Suprapubic skin (tissue), 4 donors: ENCODE measurements at regions not wholly inside any gene's neighbourhood (a gene's known extent, or its start where the extent isn't known, plus 50 kb on each side); places are given as distances from the start of the nearest gene placed in this dataset.

Experiments used
- EP300 ChIP-seq: sonication (generic); formaldehyde crosslinking; IDR thresholded peaks from one replicate; pipeline ENCODE4 v1.6.1; 2017; ENCODE audit warnings: antibody characterized with exemption
- POLR2AphosphoS5 ChIP-seq, 3 donors: sonication (generic); formaldehyde crosslinking; IDR thresholded peaks; one replicate each; pipeline ENCODE4 v1.6.1; 2017; ENCODE audit warnings: antibody characterized with exemption in 3 of 3
- TF ChIP-seq, protein P1 (sequence below), 2 donors: fragments of 200-600 bp in 1 of 2; fragments of 450-650 bp in 1 of 2; sonication (generic) in 1 of 2; IDR thresholded peaks; one replicate each; pipeline ENCODE4 v1.5.1; 2016 to 2019; ENCODE audit warnings: antibody characterized with exemption in 2 of 2, mild to moderate bottlenecking in 1 of 2, moderate library complexity in 1 of 2

DNA sequence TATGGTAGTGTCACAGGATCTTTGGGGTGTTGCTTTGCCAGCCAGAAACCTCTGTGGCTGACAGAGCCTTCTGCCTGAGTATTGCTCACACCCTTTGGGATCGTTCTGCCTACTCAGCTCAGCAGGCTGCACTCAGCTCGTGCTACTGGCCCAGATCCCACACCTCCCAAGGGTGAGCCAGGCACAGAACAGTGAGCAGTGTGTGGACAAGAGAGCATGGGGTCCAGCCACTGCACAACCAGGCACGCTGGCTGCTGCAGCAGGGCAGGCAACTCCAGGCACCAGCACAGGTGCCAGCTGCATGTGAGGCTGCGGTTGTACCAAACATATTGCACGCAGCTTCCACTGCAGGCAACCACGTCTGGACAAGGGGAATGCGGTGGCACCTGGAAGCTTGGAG, 84.9 kb downstream of the CYB561 start:
- TF ChIP-seq, protein P1, sequence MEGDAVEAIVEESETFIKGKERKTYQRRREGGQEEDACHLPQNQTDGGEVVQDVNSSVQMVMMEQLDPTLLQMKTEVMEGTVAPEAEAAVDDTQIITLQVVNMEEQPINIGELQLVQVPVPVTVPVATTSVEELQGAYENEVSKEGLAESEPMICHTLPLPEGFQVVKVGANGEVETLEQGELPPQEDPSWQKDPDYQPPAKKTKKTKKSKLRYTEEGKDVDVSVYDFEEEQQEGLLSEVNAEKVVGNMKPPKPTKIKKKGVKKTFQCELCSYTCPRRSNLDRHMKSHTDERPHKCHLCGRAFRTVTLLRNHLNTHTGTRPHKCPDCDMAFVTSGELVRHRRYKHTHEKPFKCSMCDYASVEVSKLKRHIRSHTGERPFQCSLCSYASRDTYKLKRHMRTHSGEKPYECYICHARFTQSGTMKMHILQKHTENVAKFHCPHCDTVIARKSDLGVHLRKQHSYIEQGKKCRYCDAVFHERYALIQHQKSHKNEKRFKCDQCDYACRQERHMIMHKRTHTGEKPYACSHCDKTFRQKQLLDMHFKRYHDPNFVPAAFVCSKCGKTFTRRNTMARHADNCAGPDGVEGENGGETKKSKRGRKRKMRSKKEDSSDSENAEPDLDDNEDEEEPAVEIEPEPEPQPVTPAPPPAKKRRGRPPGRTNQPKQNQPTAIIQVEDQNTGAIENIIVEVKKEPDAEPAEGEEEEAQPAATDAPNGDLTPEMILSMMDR (IDR thresholded peaks at IDR 0.05): no peak
- TF ChIP-seq EP300 (no peak), POLR2AphosphoS5 (IDR thresholded peaks at IDR 0.05) (no peak)
